Suppressor macrophage treated with lipopolysaccharide for 1 hour (primary cell): ENCODE measurements at regions not wholly inside any gene's neighbourhood (a gene's known extent, or its start where the extent isn't known, plus 50 kb on each side); places are given as distances from the start of the nearest gene placed in this dataset.
A peak's percentile ranks its signal among the peaks of the same experiment; 100 is the strongest.
"Not testable (repeated sequence)": the region's sequence is repeated elsewhere in the genome, so short reads cannot be mapped to it uniquely, and the experiment has no call there.

Source experiments
- DNase-seq, 3 donors: peaks; one replicate each; pipeline ENCODE4 v3.0.0-alpha.2; 2020 to 2022

GRCh38 chr18:46229641-46230040 lies 125.5 kb downstream of the HAUS1 start:
- not testable (repeated sequence) for DNase-seq

- DNase-seq = no peak
Observed at GRCh38 chr18:46236156-46236555, 132.0 kb downstream of the HAUS1 start.

GRCh38 chr18:46237891-46238290 lies 133.7 kb downstream of the HAUS1 start:
- DNase-seq = no peak

- no peak for DNase-seq
Observed at GRCh38 chr18:46239549-46239948, 135.4 kb downstream of the HAUS1 start.

GRCh38 chr18:46239998-46240397 lies 135.8 kb downstream of the HAUS1 start:
- no peak for DNase-seq

GRCh38 chr18:46241393-46241792 lies 137.2 kb downstream of the HAUS1 start:
- not testable (repeated sequence) for DNase-seq

GRCh38 chr18:46242183-46242582 lies 138.0 kb downstream of the HAUS1 start:
- DNase-seq = no peak

GRCh38 chr18:46243095-46243494 lies 138.9 kb downstream of the HAUS1 start:
- no peak for DNase-seq

GRCh38 chr18:46243673-46244072 lies 139.5 kb downstream of the HAUS1 start:
- no peak for DNase-seq

GRCh38 chr18:46246101-46246500 lies 141.9 kb downstream of the HAUS1 start:
- peak in 1 of 3 donors; percentile 17 for DNase-seq

GRCh38 chr18:46247942-46248341 lies 143.8 kb downstream of the HAUS1 start:
- peak in 1 of 3 donors; percentile 17 for DNase-seq

GRCh38 chr18:46250084-46250811 lies 146.1 kb downstream of the HAUS1 start:
- peak; percentile 93 to 98 (median 97) for DNase-seq

- no peak for DNase-seq
Observed at GRCh38 chr18:46250812-46251173, 146.6 kb downstream of the HAUS1 start.

- peak in 1 of 3 donors; percentile 10 for DNase-seq
Observed at GRCh38 chr18:46252759-46253158, 148.6 kb downstream of the HAUS1 start.

GRCh38 chr18:46253498-46253897 lies 149.3 kb downstream of the HAUS1 start:
- peak in 1 of 3 donors; percentile 17 for DNase-seq

GRCh38 chr18:46256078-46256477 lies 151.9 kb downstream of the HAUS1 start:
- DNase-seq = no peak

GRCh38 chr18:46257366-46257765 lies 153.2 kb downstream of the HAUS1 start:
- no peak for DNase-seq

- DNase-seq = no peak
Observed at GRCh38 chr18:46260016-46260878, 156.1 kb downstream of the HAUS1 start.

GRCh38 chr18:46260879-46261143 lies 156.6 kb downstream of the HAUS1 start:
- DNase-seq = no peak

- no peak for DNase-seq
Observed at GRCh38 chr18:46261799-46262198, 157.6 kb downstream of the HAUS1 start.

GRCh38 chr18:46262856-46263255 lies 158.7 kb downstream of the HAUS1 start:
- no peak for DNase-seq

GRCh38 chr18:46264255-46264654 lies 160.1 kb downstream of the HAUS1 start:
- DNase-seq = no peak

- DNase-seq = no peak
Observed at GRCh38 chr18:46265196-46266156, 161.3 kb downstream of the HAUS1 start.
